Stimulated activated effector memory CD8-positive, alpha-beta T cell treated with anti-CD3 and anti-CD28 coated beads, Interleukin-12 subunit alpha, Interleukin-12 subunit beta, amount 100 ng/mL, for 72 hours (primary cell): ENCODE measurements at regions not wholly inside any gene's neighbourhood (a gene's known extent, or its start where the extent isn't known, plus 50 kb on each side); places are given as distances from the start of the nearest gene placed in this dataset.
"Not testable (repeated sequence)": the region's sequence is repeated elsewhere in the genome, so short reads cannot be mapped to it uniquely, and the experiment has no call there.

Experiments
- ATAC-seq: fragments of 150-1000 bp; cut with Tn5 transposase; 2 replicates; pipeline ENCODE4 v1.10.0; 2021
- DNase-seq, 2 donors: peaks; one replicate each; pipeline ENCODE4 v3.0.0; 2021 to 2022; ENCODE audit warnings: low spot score in 2 of 2
- H3K27ac Mint-ChIP-seq: one replicate; pipeline ENCODE4 v1.8.0; 2022; ENCODE audit warnings: mild to moderate bottlenecking, mixed read lengths
- H3K36me3 Mint-ChIP-seq: one replicate; pipeline ENCODE4 v1.8.0; 2022; ENCODE audit warnings: mild to moderate bottlenecking, mixed read lengths
- H3K4me1 Mint-ChIP-seq: one replicate; pipeline ENCODE4 v1.8.0; 2022; ENCODE audit warnings: mixed read lengths
- H3K4me3 Mint-ChIP-seq: one replicate; pipeline ENCODE4 v1.8.0; 2022; ENCODE audit warnings: mild to moderate bottlenecking, mixed read lengths
- H3K9me3 Mint-ChIP-seq: one replicate; pipeline ENCODE4 v1.8.0; 2022; ENCODE audit warnings: mixed read lengths

DNA sequence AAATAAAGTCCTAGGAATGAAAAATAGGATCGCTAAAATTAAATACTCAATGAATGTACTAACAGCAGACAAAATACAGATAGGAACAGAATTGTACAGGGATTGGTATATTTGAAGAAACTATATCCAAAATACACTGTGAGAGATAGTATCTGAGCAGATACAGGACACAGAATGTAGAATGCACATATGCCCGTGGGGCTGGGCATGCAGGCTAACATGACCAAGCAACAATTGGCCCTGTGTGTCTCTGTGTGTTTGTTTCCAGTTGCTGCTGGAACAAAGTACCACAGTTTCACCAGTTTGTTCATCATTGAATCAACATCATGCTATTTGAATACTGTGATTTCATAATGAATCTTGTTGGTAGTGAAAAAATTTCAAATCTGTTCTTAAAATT, 127.6 kb downstream of the PMAIP1 start:
- no peak for ATAC-seq
- H3K4me3 Mint-ChIP-seq, result no peak overlapping the region
- H3K4me1 Mint-ChIP-seq, result no peaks in the 10 kb centered on the region

GRCh38 chr18:60024857-60025256, 125.1 kb downstream of the PMAIP1 start:
- no peaks in the 10 kb centered on the region for H3K4me1 Mint-ChIP-seq
- ATAC-seq, result no peak
- no peak overlapping the region for H3K4me3 Mint-ChIP-seq
- no peaks in the 10 kb centered on the region for H3K9me3 Mint-ChIP-seq
- DNase-seq, result no peak
- H3K27ac Mint-ChIP-seq, result no peak overlapping the region
- no peaks in the 10 kb centered on the region for H3K36me3 Mint-ChIP-seq

More for the DNA sequence above, 127.6 kb downstream of the PMAIP1 start:
- H3K36me3 Mint-ChIP-seq, result no peaks in the 10 kb centered on the region
- no peaks in the 10 kb centered on the region for H3K9me3 Mint-ChIP-seq
- no peak for DNase-seq
- H3K27ac Mint-ChIP-seq, result no peak overlapping the region

DNA sequence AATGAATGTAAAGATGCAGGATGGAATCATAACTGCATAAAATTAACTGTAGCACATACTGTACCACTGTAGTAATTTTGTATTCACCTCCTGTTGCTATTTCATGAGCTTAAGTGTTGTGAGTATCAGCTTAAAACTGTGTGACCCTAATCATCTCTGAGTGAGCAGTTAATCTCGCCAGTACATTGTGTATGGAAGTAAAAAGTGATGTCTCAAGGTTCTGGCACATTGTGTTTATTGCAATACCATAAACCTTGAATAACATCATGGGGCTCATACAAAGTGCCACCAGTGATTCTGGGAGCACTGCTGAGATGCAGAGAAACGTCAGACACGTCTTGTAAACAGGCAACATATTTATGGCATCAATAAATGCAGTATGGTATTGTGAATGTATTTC, 124.5 kb downstream of the PMAIP1 start:
- H3K36me3 Mint-ChIP-seq, result no peaks in the 10 kb centered on the region
- H3K4me3 Mint-ChIP-seq, result no peak overlapping the region
- no peaks in the 10 kb centered on the region for H3K4me1 Mint-ChIP-seq
- DNase-seq (no peak), ATAC-seq (no peak)
- no peaks in the 10 kb centered on the region for H3K9me3 Mint-ChIP-seq
- H3K27ac Mint-ChIP-seq, result no peak overlapping the region

DNA sequence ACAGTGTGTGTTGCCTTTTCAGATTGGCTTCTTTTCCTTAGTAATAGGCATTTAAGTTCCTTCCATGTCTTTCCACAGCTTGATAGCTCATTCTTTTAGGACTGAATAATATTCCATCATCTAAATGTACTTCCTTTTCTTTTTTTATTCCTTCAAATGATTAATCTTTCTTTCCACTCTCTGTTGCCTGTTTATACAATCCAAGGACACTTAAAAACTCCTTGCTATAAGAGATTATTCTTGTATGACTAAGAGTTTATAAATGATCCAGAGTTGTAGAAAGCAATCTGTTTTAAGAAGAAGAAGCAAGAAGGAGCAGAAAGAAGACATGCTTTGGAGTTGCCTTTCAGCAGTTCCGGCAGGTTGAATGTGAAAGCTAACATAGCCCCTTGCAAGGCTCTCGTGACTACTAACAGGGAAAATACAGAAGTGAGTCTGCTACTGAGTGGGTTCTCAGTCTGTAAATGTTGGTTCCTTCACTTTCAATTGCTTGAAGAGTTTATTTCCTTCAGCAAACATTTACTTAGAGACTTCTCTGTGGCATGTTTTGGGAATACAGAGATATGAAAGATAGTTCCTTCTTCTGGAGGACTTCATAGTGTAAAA, 123.0 kb downstream of the PMAIP1 start:
- ATAC-seq, result no peak
- no peak overlapping the region for H3K4me3 Mint-ChIP-seq
- H3K27ac Mint-ChIP-seq, result no peak overlapping the region
- H3K4me1 Mint-ChIP-seq, result no peaks in the 10 kb centered on the region
- no peaks in the 10 kb centered on the region for H3K36me3 Mint-ChIP-seq
- H3K9me3 Mint-ChIP-seq, result no peaks in the 10 kb centered on the region
- no peak for DNase-seq

DNA sequence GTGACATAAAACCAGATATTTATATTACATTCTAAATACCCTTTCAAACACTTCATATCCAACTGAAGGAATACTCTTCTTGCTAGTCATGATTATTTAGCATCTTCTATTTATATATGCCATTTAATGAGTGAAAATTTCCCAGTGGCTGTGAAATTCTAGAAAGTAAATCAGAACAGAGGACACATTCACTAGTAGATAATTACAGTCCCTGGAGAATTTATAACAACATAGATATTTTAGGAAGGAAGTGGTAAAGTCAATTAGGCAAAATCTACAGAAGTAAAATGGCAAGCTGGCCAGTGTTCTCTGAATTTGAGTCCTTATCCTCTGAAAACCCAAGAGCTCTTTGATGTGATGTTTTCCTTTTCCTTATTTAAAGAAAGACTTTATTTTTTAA, 121.8 kb downstream of the PMAIP1 start:
- no peak overlapping the region for H3K4me3 Mint-ChIP-seq
- ATAC-seq (no peak), DNase-seq (no peak)
- H3K9me3 Mint-ChIP-seq, result no peaks in the 10 kb centered on the region
- no peaks in the 10 kb centered on the region for H3K36me3 Mint-ChIP-seq
- H3K27ac Mint-ChIP-seq, result no peak overlapping the region
- H3K4me1 Mint-ChIP-seq, result no peaks in the 10 kb centered on the region

- no peak overlapping the region for H3K4me3 Mint-ChIP-seq
- DNase-seq, result no peak
- no peak for ATAC-seq
- H3K9me3 Mint-ChIP-seq, result no peaks in the 10 kb centered on the region
- H3K27ac Mint-ChIP-seq, result no peak overlapping the region
- H3K36me3 Mint-ChIP-seq, result no peaks in the 10 kb centered on the region
- H3K4me1 Mint-ChIP-seq, result no peaks in the 10 kb centered on the region
These were observed 120.5 kb downstream of the PMAIP1 start for GRCh38 chr18:60020107-60020925.

GRCh38 chr18:60019463-60019840, 119.7 kb downstream of the PMAIP1 start:
- Mint-ChIP-seq H3K4me3 (no peak overlapping the region), H3K9me3 (no peaks in the 10 kb centered on the region), H3K36me3 (no peaks in the 10 kb centered on the region), H3K4me1 (no peaks in the 10 kb centered on the region), H3K27ac (no peak overlapping the region)
- ATAC-seq (no peak), DNase-seq (no peak)

GRCh38 chr18:60018618-60019462, 119.0 kb downstream of the PMAIP1 start:
- Mint-ChIP-seq H3K36me3 (no peaks in the 10 kb centered on the region), H3K4me3 (no peak overlapping the region), H3K9me3 (no peaks in the 10 kb centered on the region), H3K27ac (no peak overlapping the region), H3K4me1 (no peaks in the 10 kb centered on the region)
- DNase-seq (no peak), ATAC-seq (no peak)

DNA sequence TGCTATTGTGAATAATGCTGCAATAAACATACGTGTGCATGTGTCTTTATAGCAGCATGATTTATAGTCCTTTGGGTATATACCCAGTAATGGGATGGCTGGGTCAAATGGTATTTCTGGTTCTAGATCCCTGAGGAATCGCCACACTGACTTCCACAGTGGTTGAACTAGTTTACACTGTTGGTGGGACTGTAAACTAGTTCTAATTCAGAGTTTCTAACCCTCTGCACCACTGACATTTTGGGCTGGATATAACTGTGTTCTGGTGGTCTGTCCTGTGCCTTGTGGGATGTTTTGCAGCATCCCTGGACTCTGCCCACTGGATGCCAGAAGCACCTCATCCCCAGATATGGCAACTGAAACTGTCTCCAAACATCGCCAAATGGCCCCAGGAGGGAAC, 118.3 kb downstream of the PMAIP1 start:
- not testable (repeated sequence) for H3K4me3 Mint-ChIP-seq, ATAC-seq, H3K27ac Mint-ChIP-seq, H3K36me3 Mint-ChIP-seq, H3K9me3 Mint-ChIP-seq, DNase-seq, H3K4me1 Mint-ChIP-seq

GRCh38 chr18:60017371-60017770, 117.6 kb downstream of the PMAIP1 start:
- no peaks in the 10 kb centered on the region for H3K9me3 Mint-ChIP-seq
- DNase-seq, result no peak
- no peaks in the 10 kb centered on the region for H3K36me3 Mint-ChIP-seq
- H3K4me3 Mint-ChIP-seq, result no peak overlapping the region
- ATAC-seq, result no peak
- H3K4me1 Mint-ChIP-seq, result no peaks in the 10 kb centered on the region
- no peak overlapping the region for H3K27ac Mint-ChIP-seq

GRCh38 chr18:60015826-60016225, 116.0 kb downstream of the PMAIP1 start:
- ATAC-seq, H3K36me3 Mint-ChIP-seq, H3K27ac Mint-ChIP-seq, DNase-seq, H3K9me3 Mint-ChIP-seq, H3K4me3 Mint-ChIP-seq, H3K4me1 Mint-ChIP-seq: not testable (repeated sequence)

DNA sequence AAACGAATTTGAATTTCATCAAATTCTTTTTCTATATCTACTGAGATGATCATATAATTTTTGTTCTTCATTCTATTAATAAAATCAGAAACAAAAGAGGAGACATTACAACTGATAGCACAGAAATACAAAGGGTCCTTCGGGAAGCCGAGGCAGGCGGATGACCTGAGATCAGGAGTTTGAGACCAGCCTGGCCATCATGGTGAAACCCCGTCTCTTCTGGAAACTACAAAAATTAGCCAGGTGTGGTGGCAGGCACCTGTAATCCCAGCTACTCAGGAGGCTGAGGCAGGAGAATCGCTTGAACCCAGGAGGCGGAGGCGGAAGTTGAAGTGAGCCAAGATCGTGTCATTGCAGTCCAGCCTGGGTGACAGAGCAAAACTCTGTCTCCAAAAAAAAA, 113.4 kb downstream of the PMAIP1 start:
- ATAC-seq, H3K4me1 Mint-ChIP-seq, H3K36me3 Mint-ChIP-seq, H3K9me3 Mint-ChIP-seq, DNase-seq, H3K27ac Mint-ChIP-seq, H3K4me3 Mint-ChIP-seq: not testable (repeated sequence)

DNA sequence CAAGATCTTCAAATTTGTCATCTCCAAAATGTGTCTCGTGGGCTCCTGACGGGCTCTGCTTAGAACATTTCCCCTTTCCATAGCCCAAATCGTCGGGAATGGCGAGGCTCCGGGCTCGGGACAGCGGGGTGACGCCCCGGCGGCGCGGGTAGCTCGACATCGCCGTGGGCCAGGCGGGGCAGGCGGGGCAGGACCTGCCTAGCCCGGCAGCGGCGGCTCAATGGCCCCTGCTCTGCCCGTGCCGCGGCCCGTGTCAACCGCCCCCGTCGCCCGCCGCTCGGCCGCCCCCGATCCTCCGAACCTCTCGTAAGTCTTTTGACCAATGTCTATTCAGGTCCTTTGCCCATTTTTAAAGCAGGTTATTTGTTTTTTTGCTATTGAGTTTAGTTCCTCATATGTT, 111.2 kb downstream of the PMAIP1 start:
- Mint-ChIP-seq H3K27ac (no peak overlapping the region), H3K4me3 (no peak overlapping the region), H3K4me1 (no peaks in the 10 kb centered on the region), H3K36me3 (no peaks in the 10 kb centered on the region), H3K9me3 (no peaks in the 10 kb centered on the region)
- no peak for ATAC-seq
- DNase-seq, result no peak

DNA sequence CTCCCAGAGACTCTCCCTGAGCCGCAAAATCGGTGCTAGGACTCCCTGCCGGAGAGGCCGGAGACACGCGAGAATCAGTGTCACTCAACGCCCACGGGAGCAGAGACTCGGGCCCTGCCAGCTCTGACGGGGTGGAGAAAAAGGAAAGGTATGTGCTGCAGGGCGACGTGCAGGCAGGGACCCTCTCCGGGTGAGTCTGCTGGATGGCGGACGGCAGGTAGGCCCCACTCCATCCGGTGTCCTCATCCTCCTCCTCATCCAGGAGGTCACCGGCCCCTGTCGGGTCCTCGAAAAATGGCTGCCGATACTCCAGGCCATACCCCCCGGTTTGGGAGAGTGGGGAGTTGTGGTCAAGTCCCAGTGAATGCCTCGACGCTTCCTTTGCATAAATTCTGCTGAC, 110.7 kb downstream of the PMAIP1 start:
- H3K36me3 Mint-ChIP-seq, result no peaks in the 10 kb centered on the region
- DNase-seq, result no peak
- H3K9me3 Mint-ChIP-seq, result no peaks in the 10 kb centered on the region
- H3K4me1 Mint-ChIP-seq, result no peaks in the 10 kb centered on the region
- no peak overlapping the region for H3K27ac Mint-ChIP-seq
- no peak overlapping the region for H3K4me3 Mint-ChIP-seq
- ATAC-seq, result no peak

GRCh38 chr18:60007661-60008060, 107.9 kb downstream of the PMAIP1 start:
- no peak overlapping the region for H3K27ac Mint-ChIP-seq
- H3K9me3 Mint-ChIP-seq, result no peaks in the 10 kb centered on the region
- no peaks in the 10 kb centered on the region for H3K4me1 Mint-ChIP-seq
- no peak overlapping the region for H3K4me3 Mint-ChIP-seq
- no peak for DNase-seq
- H3K36me3 Mint-ChIP-seq, result no peaks in the 10 kb centered on the region
- ATAC-seq, result no peak
